CD4-positive, alpha-beta T cell (primary cell): ENCODE measurements at regions not wholly inside any gene's neighbourhood (a gene's known extent, or its start where the extent isn't known, plus 50 kb on each side); places are given as distances from the start of the nearest gene placed in this dataset.

Source experiments
- ATAC-seq: fragments of 200-7000 bp; cut with Tn5 transposase; one replicate; pipeline ENCODE4 v1.10.0; 2022; ENCODE audit warnings: mild to moderate bottlenecking; ENCODE audit not compliant: poor library complexity
- CTCF ChIA-PET: fragments of 350-600 bp; sonication (Branson Sonifier 250); formaldehyde crosslinking; loops from one replicate; lab custom pipeline; 2021; ENCODE audit warnings: antibody characterized with exemption, inconsistent platforms; lab: Charles Lee
- POLR2A ChIA-PET: fragments of 350-600 bp; sonication (Branson Sonifier 250); formaldehyde crosslinking; loops from one replicate; lab custom pipeline; 2021; ENCODE audit warnings: antibody characterized with exemption, inconsistent platforms; lab: Charles Lee
- DNase-seq, 14 experiments: peaks; one replicate each; pipeline ENCODE4 v3.0.0-alpha.2; 2013 to 2020; ENCODE audit warnings: mixed read lengths in 2 of 14
- H3K27ac ChIP-seq, 2 donors: one replicate each; pipeline versions ENCODE4 v1.5.1 to v1.7.0; 2013; ENCODE audit warnings: low read length in 2 of 2, low read depth in 1 of 2, mild to moderate bottlenecking in 1 of 2
- H3K27me3 ChIP-seq, 2 experiments: 1 replicate in 1 of 2; 2 replicates in 1 of 2; pipeline versions ENCODE4 v1.6.1 to v1.7.0; 2013; ENCODE audit warnings: low read length in 2 of 2, control low read depth in 1 of 2, mild to moderate bottlenecking in 1 of 2, moderate library complexity in 1 of 2; ENCODE audit not compliant: insufficient read depth in 2 of 2, control insufficient read depth in 1 of 2
- H3K36me3 ChIP-seq: one replicate; pipeline ENCODE4 v1.6.1; 2013; ENCODE audit warnings: low read length, control low read depth; ENCODE audit not compliant: insufficient read depth
- H3K4me1 ChIP-seq: one replicate; pipeline ENCODE4 v1.6.1; 2013; ENCODE audit warnings: low read length, control low read depth; ENCODE audit not compliant: insufficient read depth
- H3K4me3 ChIP-seq: one replicate; pipeline ENCODE4 v1.5.1; 2013; ENCODE audit warnings: mild to moderate bottlenecking, low read length, moderate library complexity
- H3K9me3 ChIP-seq, 2 experiments: 1 replicate in 1 of 2; 2 replicates in 1 of 2; pipeline versions ENCODE4 v1.6.1 to v1.7.0; 2013; ENCODE audit warnings: low read length in 2 of 2, mild to moderate bottlenecking in 2 of 2, control low read depth in 1 of 2, moderate library complexity in 1 of 2; ENCODE audit not compliant: control insufficient read depth in 1 of 2, insufficient read depth in 1 of 2
- H3K27ac Mint-ChIP-seq: one replicate; pipeline ENCODE4 v1.8.0; 2020; ENCODE audit warnings: mixed read lengths
- H3K27me3 Mint-ChIP-seq: one replicate; pipeline ENCODE4 v1.8.0; 2021; ENCODE audit warnings: mixed read lengths
- H3K36me3 Mint-ChIP-seq: one replicate; pipeline ENCODE4 v1.8.0; 2021; ENCODE audit warnings: low read depth, mixed read lengths
- H3K4me1 Mint-ChIP-seq: one replicate; pipeline ENCODE4 v1.8.0; 2021; ENCODE audit warnings: low read depth, mixed read lengths
- H3K4me3 Mint-ChIP-seq: one replicate; pipeline ENCODE4 v1.8.0; 2020; ENCODE audit warnings: mild to moderate bottlenecking, mixed read lengths
- H3K9me3 Mint-ChIP-seq: one replicate; pipeline ENCODE4 v1.8.0; 2020; ENCODE audit warnings: mixed read lengths
- intact Hi-C, 2 experiments: fragments of 100-400 bp; cut with DNase I in 1 of 2; cut with micrococcal nuclease in 1 of 2; formaldehyde crosslinking; loops; one replicate each; pipeline versions ENCODE4 v1.15.1 to v1.9.0; 2023 to 2025; cut with DNase I, micrococcal nuclease
- TF ChIP-seq, protein P1 (sequence below): fragments of 200-600 bp; IDR thresholded peaks from one replicate; pipeline ENCODE4 v1.8.0; 2022; ENCODE audit warnings: antibody characterized with exemption, mild to moderate bottlenecking

DNA sequence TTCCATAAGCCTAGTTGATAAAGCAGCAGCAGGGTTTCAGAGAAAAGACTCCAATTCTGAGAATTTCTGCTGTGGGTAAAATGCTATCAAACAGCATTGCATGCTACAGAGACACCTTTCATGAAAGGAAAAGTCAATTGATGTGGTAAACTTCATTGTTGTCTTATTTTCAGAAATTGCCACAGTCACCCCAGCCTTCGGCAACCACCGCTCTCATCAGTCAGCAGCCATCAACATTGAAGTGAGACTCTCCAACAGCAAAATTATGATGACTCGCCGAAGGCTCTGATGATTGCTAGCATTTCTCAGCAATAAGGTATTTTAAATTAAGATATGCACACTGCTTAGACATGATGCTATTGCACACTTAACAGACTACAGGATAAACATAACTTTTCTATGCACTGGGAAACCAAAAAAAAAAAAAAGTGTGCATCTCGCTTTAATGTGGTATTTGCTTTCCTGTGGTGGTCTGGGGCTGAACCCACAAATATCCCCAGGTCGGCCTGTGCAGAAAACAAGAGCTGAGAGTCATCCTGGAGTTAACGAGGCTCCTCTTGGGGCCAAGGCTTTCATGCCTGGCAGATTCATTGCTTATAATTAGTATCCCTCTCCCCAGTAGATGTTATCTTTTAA, 192.1 kb downstream of the CTTN start:
- H3K27ac Mint-ChIP-seq, result no peak overlapping the region
- Histone ChIP-seq H3K4me3 (no peak overlapping the region), H3K27ac (no peak overlapping the region), H3K27me3 (peaks cover 4% of the 10 kb centered on the region in 2 experiments), H3K4me1 (peaks cover 3% of the 10 kb centered on the region), H3K9me3 (peaks cover 0 to 6% of the 10 kb centered on the region in 2 experiments), H3K36me3 (no peaks in the 10 kb centered on the region)
- peaks cover 40% of the 10 kb centered on the region for H3K27me3 Mint-ChIP-seq
- no peaks in the 10 kb centered on the region for H3K9me3 Mint-ChIP-seq
- intact Hi-C loops, result no loop called here
- ATAC-seq, result no peak
- ChIA-PET POLR2A (no interaction called here), CTCF (interaction anchor here (0.7 kb wide), 1 partner anchor 81 kb away, joined by 3 read pairs; no protein-coding TSS in a partner anchor)
- no peak for DNase-seq
- no peaks in the 10 kb centered on the region for H3K36me3 Mint-ChIP-seq
- TF ChIP-seq, protein P1, sequence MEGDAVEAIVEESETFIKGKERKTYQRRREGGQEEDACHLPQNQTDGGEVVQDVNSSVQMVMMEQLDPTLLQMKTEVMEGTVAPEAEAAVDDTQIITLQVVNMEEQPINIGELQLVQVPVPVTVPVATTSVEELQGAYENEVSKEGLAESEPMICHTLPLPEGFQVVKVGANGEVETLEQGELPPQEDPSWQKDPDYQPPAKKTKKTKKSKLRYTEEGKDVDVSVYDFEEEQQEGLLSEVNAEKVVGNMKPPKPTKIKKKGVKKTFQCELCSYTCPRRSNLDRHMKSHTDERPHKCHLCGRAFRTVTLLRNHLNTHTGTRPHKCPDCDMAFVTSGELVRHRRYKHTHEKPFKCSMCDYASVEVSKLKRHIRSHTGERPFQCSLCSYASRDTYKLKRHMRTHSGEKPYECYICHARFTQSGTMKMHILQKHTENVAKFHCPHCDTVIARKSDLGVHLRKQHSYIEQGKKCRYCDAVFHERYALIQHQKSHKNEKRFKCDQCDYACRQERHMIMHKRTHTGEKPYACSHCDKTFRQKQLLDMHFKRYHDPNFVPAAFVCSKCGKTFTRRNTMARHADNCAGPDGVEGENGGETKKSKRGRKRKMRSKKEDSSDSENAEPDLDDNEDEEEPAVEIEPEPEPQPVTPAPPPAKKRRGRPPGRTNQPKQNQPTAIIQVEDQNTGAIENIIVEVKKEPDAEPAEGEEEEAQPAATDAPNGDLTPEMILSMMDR, result no peak
- H3K4me1 Mint-ChIP-seq, result peaks cover 17% of the 10 kb centered on the region
- H3K4me3 Mint-ChIP-seq, result no peak overlapping the region

DNA sequence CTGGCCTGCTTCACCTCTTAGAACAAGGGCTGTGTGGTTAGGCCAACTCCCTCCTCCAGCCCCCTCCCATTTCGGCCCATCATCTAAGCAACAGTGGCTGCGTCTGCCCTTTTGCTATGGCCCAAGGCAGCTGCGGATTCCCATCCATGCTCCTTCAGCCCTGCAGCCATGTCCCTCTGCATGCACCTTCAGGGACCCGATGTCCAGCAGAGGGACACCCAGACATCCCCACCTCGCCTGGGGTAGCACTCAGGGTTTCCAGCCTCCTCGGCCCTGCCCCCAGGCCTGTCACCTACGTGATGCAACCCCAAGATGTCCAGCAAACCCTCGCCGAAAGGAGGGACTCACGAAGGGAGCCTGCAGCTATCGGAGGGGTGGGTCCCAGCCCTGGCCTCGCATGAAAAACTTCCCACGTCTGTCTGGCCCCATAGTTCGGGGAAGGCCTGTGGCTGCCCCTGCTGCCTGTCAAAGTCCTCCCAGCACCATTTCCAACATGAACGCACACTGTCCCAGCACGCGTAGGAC, 194.4 kb downstream of the CTTN start:
- no peak overlapping the region for H3K27ac ChIP-seq
- no peak for ATAC-seq
- no peak overlapping the region for H3K4me3 ChIP-seq
- Mint-ChIP-seq H3K36me3 (no peaks in the 10 kb centered on the region), H3K9me3 (no peaks in the 10 kb centered on the region), H3K4me3 (no peak overlapping the region), H3K4me1 (peaks cover 17% of the 10 kb centered on the region), H3K27me3 (peaks cover 22% of the 10 kb centered on the region), H3K27ac (no peak overlapping the region)
- CTCF ChIA-PET, result no interaction called here
- no peak for DNase-seq
- H3K4me1 ChIP-seq, result peaks cover 3% of the 10 kb centered on the region
- H3K9me3 ChIP-seq, result no peaks in the 10 kb centered on the region
- POLR2A ChIA-PET, result no interaction called here
- no peaks in the 10 kb centered on the region for H3K36me3 ChIP-seq
- H3K27me3 ChIP-seq, result peaks cover 4% of the 10 kb centered on the region in 2 experiments
- intact Hi-C loops, result no loop called here
- TF ChIP-seq, protein P1, result no peak

DNA sequence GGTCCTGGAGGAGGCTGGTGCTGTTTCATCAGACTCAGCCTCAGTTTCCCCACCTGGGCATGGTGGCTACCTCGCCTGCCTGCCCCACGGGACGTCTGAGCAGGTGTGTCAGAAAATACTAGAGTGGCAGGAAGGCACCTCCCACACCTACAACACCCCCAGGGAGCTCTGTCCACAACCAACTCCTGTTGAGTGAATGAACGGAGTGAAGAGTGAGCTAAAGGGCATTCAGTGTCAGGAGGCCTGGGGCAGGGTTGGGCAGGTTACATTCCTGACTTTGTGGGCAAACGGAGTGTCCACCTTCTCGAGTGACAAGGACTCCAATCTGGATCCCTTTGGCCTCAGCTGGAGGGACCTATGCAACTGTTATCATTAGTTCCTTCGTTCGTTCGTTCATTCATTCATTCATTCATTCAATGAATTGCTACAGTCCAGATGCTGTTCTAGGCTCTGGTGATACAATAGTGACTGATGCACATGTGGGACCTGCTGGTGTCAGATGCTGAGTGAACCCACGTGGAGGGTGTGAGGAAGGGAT, 195.2 kb downstream of the CTTN start:
- Mint-ChIP-seq H3K4me1 (peaks cover 17% of the 10 kb centered on the region), H3K27ac (no peak overlapping the region), H3K9me3 (no peaks in the 10 kb centered on the region), H3K4me3 (no peak overlapping the region), H3K27me3 (peaks cover 14% of the 10 kb centered on the region), H3K36me3 (no peaks in the 10 kb centered on the region)
- peaks cover 0 to 4% of the 10 kb centered on the region in 2 experiments for H3K27me3 ChIP-seq
- TF ChIP-seq, protein P1, result no peak
- ATAC-seq (no peak), DNase-seq (no peak)
- POLR2A ChIA-PET, result no interaction called here
- intact Hi-C loops, result no loop called here
- H3K4me3 ChIP-seq, result no peak overlapping the region
- no peaks in the 10 kb centered on the region for H3K9me3 ChIP-seq
- peaks cover 3% of the 10 kb centered on the region for H3K4me1 ChIP-seq
- CTCF ChIA-PET, result no interaction called here
- no peak overlapping the region for H3K27ac ChIP-seq
- H3K36me3 ChIP-seq, result no peaks in the 10 kb centered on the region
